ENCODE measurements at regions not wholly inside any gene's neighbourhood (a gene's known extent, or its start where the extent isn't known, plus 50 kb on each side); places are given as distances from the start of the nearest gene placed in this dataset.

- TF ChIP-seq, protein P1, sequence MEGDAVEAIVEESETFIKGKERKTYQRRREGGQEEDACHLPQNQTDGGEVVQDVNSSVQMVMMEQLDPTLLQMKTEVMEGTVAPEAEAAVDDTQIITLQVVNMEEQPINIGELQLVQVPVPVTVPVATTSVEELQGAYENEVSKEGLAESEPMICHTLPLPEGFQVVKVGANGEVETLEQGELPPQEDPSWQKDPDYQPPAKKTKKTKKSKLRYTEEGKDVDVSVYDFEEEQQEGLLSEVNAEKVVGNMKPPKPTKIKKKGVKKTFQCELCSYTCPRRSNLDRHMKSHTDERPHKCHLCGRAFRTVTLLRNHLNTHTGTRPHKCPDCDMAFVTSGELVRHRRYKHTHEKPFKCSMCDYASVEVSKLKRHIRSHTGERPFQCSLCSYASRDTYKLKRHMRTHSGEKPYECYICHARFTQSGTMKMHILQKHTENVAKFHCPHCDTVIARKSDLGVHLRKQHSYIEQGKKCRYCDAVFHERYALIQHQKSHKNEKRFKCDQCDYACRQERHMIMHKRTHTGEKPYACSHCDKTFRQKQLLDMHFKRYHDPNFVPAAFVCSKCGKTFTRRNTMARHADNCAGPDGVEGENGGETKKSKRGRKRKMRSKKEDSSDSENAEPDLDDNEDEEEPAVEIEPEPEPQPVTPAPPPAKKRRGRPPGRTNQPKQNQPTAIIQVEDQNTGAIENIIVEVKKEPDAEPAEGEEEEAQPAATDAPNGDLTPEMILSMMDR (IDR thresholded peaks at IDR 0.05; ENCODE audit: low read depth, low read length), result no peak
- no peak for TF ChIP-seq EZH2phosphoT487 (IDR thresholded peaks at IDR 0.05; ENCODE audit: low read depth)
- no peaks in the 10 kb centered on the region for H3K27me3 ChIP-seq (ENCODE audit: low read depth, low read length)
- H2AFZ ChIP-seq (ENCODE audit: low read depth, low read length), result no peak overlapping the region
These were observed 80.3 kb upstream of the FBRSL1 start for GRCh38 chr12:132409495-132410295.

GRCh38 chr12:132408626-132409494, 79.5 kb upstream of the GALNT9 start:
- H3K4me1 ChIP-seq (ENCODE audit: low read length), result no peaks in the 10 kb centered on the region
- H4K20me1 ChIP-seq (ENCODE audit: insufficient read depth, low read length), result no peaks in the 10 kb centered on the region
- no peak overlapping the region for H3K4me3 ChIP-seq (ENCODE audit: low read length)
- no peaks in the 10 kb centered on the region for H3K27me3 ChIP-seq (ENCODE audit: low read depth, low read length)
- no peak overlapping the region for H2AFZ ChIP-seq (ENCODE audit: low read depth, low read length)
- H3K9ac ChIP-seq (ENCODE audit: low read length), result no peak overlapping the region
- TF ChIP-seq, protein P1 (IDR thresholded peaks at IDR 0.05; ENCODE audit: low read depth, low read length), result no peak
- no peak for TF ChIP-seq EZH2phosphoT487 (IDR thresholded peaks at IDR 0.05; ENCODE audit: low read depth)
- H3K79me2 ChIP-seq (ENCODE audit: low read length), result no peaks in the 10 kb centered on the region
- H3K9me3 ChIP-seq (ENCODE audit: insufficient read depth, low read length), result no peaks in the 10 kb centered on the region
- no peaks in the 10 kb centered on the region for H3K36me3 ChIP-seq (replicated peaks; ENCODE audit: low read depth, low read length)
- no peak overlapping the region for H3K27ac ChIP-seq (ENCODE audit: low read length)
- H3K4me2 ChIP-seq (ENCODE audit: low read length), result no peak overlapping the region

More at GRCh38 chr12:132409495-132410295, 80.3 kb upstream of the FBRSL1 start:
- Histone ChIP-seq H3K4me3 (ENCODE audit: low read length) (no peak overlapping the region), H3K27ac (ENCODE audit: low read length) (no peak overlapping the region), H3K9ac (ENCODE audit: low read length) (no peak overlapping the region), H3K36me3 (replicated peaks; ENCODE audit: low read depth, low read length) (no peaks in the 10 kb centered on the region), H3K79me2 (ENCODE audit: low read length) (no peaks in the 10 kb centered on the region), H3K4me2 (ENCODE audit: low read length) (no peak overlapping the region), H3K4me1 (ENCODE audit: low read length) (no peaks in the 10 kb centered on the region; the same call in 1 of the 2 replicates), H3K9me3 (ENCODE audit: insufficient read depth, low read length) (no peaks in the 10 kb centered on the region), H4K20me1 (ENCODE audit: insufficient read depth, low read length) (no peaks in the 10 kb centered on the region)

GRCh38 chr12:132407992-132408391, 78.6 kb upstream of the GALNT9 start:
- Histone ChIP-seq H2AFZ (ENCODE audit: low read depth, low read length) (no peak overlapping the region), H3K27me3 (ENCODE audit: low read depth, low read length) (no peaks in the 10 kb centered on the region), H3K9ac (ENCODE audit: low read length) (no peak overlapping the region), H3K27ac (ENCODE audit: low read length) (no peak overlapping the region), H3K9me3 (ENCODE audit: insufficient read depth, low read length) (no peaks in the 10 kb centered on the region), H3K4me2 (ENCODE audit: low read length) (no peak overlapping the region), H3K4me1 (ENCODE audit: low read length) (no peaks in the 10 kb centered on the region), H3K36me3 (replicated peaks; ENCODE audit: low read depth, low read length) (no peaks in the 10 kb centered on the region), H3K4me3 (ENCODE audit: low read length) (no peak overlapping the region), H4K20me1 (ENCODE audit: insufficient read depth, low read length) (no peaks in the 10 kb centered on the region), H3K79me2 (ENCODE audit: low read length) (no peaks in the 10 kb centered on the region)
- no peak for TF ChIP-seq EZH2phosphoT487 (IDR thresholded peaks at IDR 0.05; ENCODE audit: low read depth)
- TF ChIP-seq, protein P1 (IDR thresholded peaks at IDR 0.05; ENCODE audit: low read depth, low read length), result no peak

DNA sequence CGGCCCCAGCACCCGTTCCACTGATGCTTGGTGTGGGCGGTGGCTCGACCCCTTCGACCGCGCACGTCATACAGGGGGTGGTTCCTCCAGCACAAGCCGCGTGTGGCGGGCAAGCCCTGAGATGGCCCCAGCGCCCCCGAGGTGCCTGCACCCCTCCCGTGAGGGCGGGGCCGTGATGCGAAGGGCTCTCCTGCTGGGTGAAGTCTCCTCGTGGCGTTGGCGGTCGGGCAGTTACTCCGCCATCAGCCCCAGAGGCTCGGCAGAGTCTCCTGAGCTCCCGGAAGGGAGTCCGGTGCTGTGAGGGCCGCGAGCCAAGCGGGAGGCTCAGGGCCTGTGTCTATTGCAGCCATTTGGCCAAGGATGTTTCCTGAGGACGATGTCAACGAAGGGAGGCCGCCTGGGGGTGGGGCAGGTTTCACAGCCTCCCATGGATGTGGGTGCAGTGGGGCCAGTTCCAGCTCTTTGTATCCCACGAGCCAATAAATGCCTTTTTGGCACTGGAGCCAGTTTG, 78.1 kb upstream of the GALNT9 start:
- H3K9me3 ChIP-seq (ENCODE audit: insufficient read depth, low read length), result no peaks in the 10 kb centered on the region
- H3K27ac ChIP-seq (ENCODE audit: low read length), result no peak overlapping the region
- no peaks in the 10 kb centered on the region for H3K79me2 ChIP-seq (ENCODE audit: low read length)
- no peak overlapping the region for H3K4me3 ChIP-seq (ENCODE audit: low read length)
- H3K9ac ChIP-seq (ENCODE audit: low read length), result no peak overlapping the region
- H2AFZ ChIP-seq (ENCODE audit: low read depth, low read length), result no peak overlapping the region
- H3K36me3 ChIP-seq (replicated peaks; ENCODE audit: low read depth, low read length), result no peaks in the 10 kb centered on the region
- no peaks in the 10 kb centered on the region for H3K27me3 ChIP-seq (ENCODE audit: low read depth, low read length)
- H4K20me1 ChIP-seq (ENCODE audit: insufficient read depth, low read length), result no peaks in the 10 kb centered on the region
- H3K4me1 ChIP-seq (ENCODE audit: low read length), result no peaks in the 10 kb centered on the region
- no peak for TF ChIP-seq EZH2phosphoT487 (IDR thresholded peaks at IDR 0.05; ENCODE audit: low read depth)
- TF ChIP-seq, protein P1 (IDR thresholded peaks at IDR 0.05; ENCODE audit: low read depth, low read length), result no peak
- H3K4me2 ChIP-seq (ENCODE audit: low read length), result no peak overlapping the region
